CD14-positive monocyte (primary cell): ENCODE measurements at regions not wholly inside any gene's neighbourhood (a gene's known extent, or its start where the extent isn't known, plus 50 kb on each side); places are given as distances from the start of the nearest gene placed in this dataset.

Experiments used
- DNase-seq, 3 donors: peaks; one replicate each; pipeline ENCODE4 v3.0.0-alpha.2; 2011 to 2022
- H2AFZ ChIP-seq: 2 replicates; pipeline ENCODE4 v1.6.0; 2012; ENCODE audit warnings: mild to moderate bottlenecking, low read depth, low read length, inconsistent platforms; ENCODE audit not compliant: insufficient read depth, poor library complexity, severe bottlenecking
- H3K27ac ChIP-seq, 2 donors: 1 replicate in 1 of 2; 2 replicates in 1 of 2; pipeline ENCODE4 v1.5.1; 2012 to 2013; ENCODE audit warnings: low read length in 2 of 2, control low read depth in 1 of 2, inconsistent platforms in 1 of 2, low read depth in 1 of 2, mild to moderate bottlenecking in 1 of 2
- H3K27me3 ChIP-seq, 2 donors: one replicate each; pipeline versions ENCODE4 v1.6.0 to v1.6.1; 2011 to 2013; ENCODE audit warnings: low read length in 2 of 2; ENCODE audit not compliant: control insufficient read depth in 2 of 2, insufficient read depth in 2 of 2
- H3K36me3 ChIP-seq, 2 donors: replicated peaks in 1 of 2; 1 replicate in 1 of 2; 2 replicates in 1 of 2; pipeline versions ENCODE4 v1.5.1 to v1.6.1; 2012 to 2013; ENCODE audit warnings: low read length in 2 of 2, control low read depth in 1 of 2, inconsistent platforms in 1 of 2, mild to moderate bottlenecking in 1 of 2; ENCODE audit not compliant: insufficient read depth in 2 of 2, control insufficient read depth in 1 of 2
- H3K4me1 ChIP-seq, 2 donors: 1 replicate in 1 of 2; 2 replicates in 1 of 2; pipeline versions ENCODE4 v1.5.1 to v1.6.1; 2012 to 2013; ENCODE audit warnings: low read length in 2 of 2, control low read depth in 1 of 2, inconsistent platforms in 1 of 2, mild to moderate bottlenecking in 1 of 2, moderate library complexity in 1 of 2; ENCODE audit not compliant: insufficient read depth in 2 of 2, control insufficient read depth in 1 of 2
- H3K4me2 ChIP-seq: replicated peaks from 2 replicates; pipeline ENCODE3; 2012; ENCODE audit warnings: low read length, moderate library complexity, mild to moderate bottlenecking; ENCODE audit not compliant: poor library complexity, severe bottlenecking; ENCODE audit errors: extremely low read depth
- H3K4me3 ChIP-seq, 3 experiments: fragments of 200-600 bp in 1 of 3; sonication (generic) in 1 of 3; replicated peaks in 1 of 3; 1 replicate in 2 of 3; 2 replicates in 1 of 3; pipeline ENCODE4 v1.5.1; 2011 to 2013; ENCODE audit warnings: low read length in 3 of 3, mild to moderate bottlenecking in 3 of 3, control low read depth in 2 of 3, low read depth in 2 of 3, inconsistent platforms in 1 of 3, moderate library complexity in 1 of 3
- H3K79me2 ChIP-seq: 2 replicates; pipeline ENCODE4 v1.6.0; 2012; ENCODE audit warnings: mild to moderate bottlenecking, control low read depth, inconsistent platforms, low read length, moderate library complexity; ENCODE audit not compliant: insufficient read depth
- H3K9ac ChIP-seq: 2 replicates; pipeline ENCODE4 v1.6.0; 2017; ENCODE audit warnings: low read length, mild to moderate bottlenecking; ENCODE audit not compliant: insufficient read depth, poor library complexity, severe bottlenecking
- H3K9me3 ChIP-seq, 2 donors: replicated peaks in 1 of 2; 1 replicate in 1 of 2; 2 replicates in 1 of 2; pipeline versions ENCODE4 v1.5.1 to v1.6.1; 2012 to 2013; ENCODE audit warnings: low read length in 2 of 2, control low read depth in 1 of 2; ENCODE audit not compliant: control insufficient read depth in 1 of 2, insufficient read depth in 1 of 2
- H4K20me1 ChIP-seq: 2 replicates; pipeline ENCODE4 v1.6.0; 2012; ENCODE audit warnings: mild to moderate bottlenecking, low read length, control low read depth, moderate library complexity; ENCODE audit not compliant: insufficient read depth
- H3K27ac Mint-ChIP-seq, 7 donors: one replicate each; pipeline ENCODE4 v1.8.0; 2020; ENCODE audit warnings: mild to moderate bottlenecking in 7 of 7, mixed read lengths in 7 of 7, moderate library complexity in 6 of 7, inconsistent platforms in 2 of 7
- H3K27me3 Mint-ChIP-seq, 3 donors: one replicate each; pipeline ENCODE4 v1.8.0; 2021 to 2022; ENCODE audit warnings: low read depth in 3 of 3, mild to moderate bottlenecking in 3 of 3, mixed read lengths in 3 of 3, moderate library complexity in 3 of 3, inconsistent platforms in 1 of 3
- H3K36me3 Mint-ChIP-seq, 2 donors: one replicate each; pipeline ENCODE4 v1.8.0; 2020; ENCODE audit warnings: mixed read lengths in 2 of 2, inconsistent platforms in 1 of 2, mild to moderate bottlenecking in 1 of 2
- H3K4me1 Mint-ChIP-seq: one replicate; pipeline ENCODE4 v1.8.0; 2020; ENCODE audit warnings: mild to moderate bottlenecking, mixed read lengths
- H3K4me3 Mint-ChIP-seq, 2 donors: one replicate each; pipeline ENCODE4 v1.8.0; 2020; ENCODE audit warnings: mild to moderate bottlenecking in 2 of 2, mixed read lengths in 2 of 2, moderate library complexity in 1 of 2
- H3K9me3 Mint-ChIP-seq, 7 donors: one replicate each; pipeline ENCODE4 v1.8.0; 2020 to 2022; ENCODE audit warnings: mixed read lengths in 7 of 7, mild to moderate bottlenecking in 6 of 7, moderate library complexity in 6 of 7, inconsistent platforms in 2 of 7
- CTCF ChIP-seq: fragments of 200-600 bp; IDR thresholded peaks from one replicate; pipeline ENCODE4 v1.8.0; 2022; ENCODE audit warnings: antibody characterized with exemption, mild to moderate bottlenecking
- WGBS: methylation state at CpG from one replicate; pipeline ENCODE4 v1.1.5; 2013; ENCODE audit warnings: missing lambda C conversion rate; ENCODE audit not compliant: insufficient coverage; 5-methylcytosine and 5-hydroxymethylcytosine counted together
- intact Hi-C, 2 donors: fragments of 100-400 bp; cut with micrococcal nuclease; formaldehyde crosslinking; loops; one replicate each; pipeline versions ENCODE4 v1.15.0 to v1.15.1; 2023

GRCh38 chr9:129398101-129398960 is 220.3 kb upstream of the IER5L start:
- no peak overlapping the region for H3K4me3 Mint-ChIP-seq
- H3K27me3 Mint-ChIP-seq, result peaks cover 3 to 9% (median 5%) of the 10 kb centered on the region in 3 donors
- no peak overlapping the region for H3K27ac Mint-ChIP-seq

GRCh38 chr9:129397335-129397734 is 219.3 kb upstream of the IER5L start:
- Mint-ChIP-seq H3K4me1 (peaks cover 5% of the 10 kb centered on the region), H3K27me3 (peaks cover 1 to 5% (median 1%) of the 10 kb centered on the region in 3 donors), H3K4me3 (no peak overlapping the region), H3K36me3 (no peaks in the 10 kb centered on the region), H3K27ac (no peak overlapping the region), H3K9me3 (no peaks in the 10 kb centered on the region)
- H3K36me3 ChIP-seq, result no peaks in the 10 kb centered on the region
- intact Hi-C loops, result no loop called here
- H3K4me2 ChIP-seq, result no peak overlapping the region
- H3K9ac ChIP-seq, result no peak overlapping the region
- H3K27ac ChIP-seq, result no peak overlapping the region
- TF ChIP-seq CTCF, result no peak
- WGBS, result 97% methylated on average over 6 of the region's 6 CpGs
- peaks cover 0 to 2% of the 10 kb centered on the region in 2 donors for H3K27me3 ChIP-seq
- H3K4me3 ChIP-seq, result no peak overlapping the region
- no peaks in the 10 kb centered on the region for H3K79me2 ChIP-seq
- no peaks in the 10 kb centered on the region for H3K9me3 ChIP-seq
- no peak overlapping the region for H2AFZ ChIP-seq
- no peaks in the 10 kb centered on the region for H4K20me1 ChIP-seq
- DNase-seq, result no peak
- peaks cover 3 to 6% of the 10 kb centered on the region in 2 donors for H3K4me1 ChIP-seq

More at GRCh38 chr9:129398101-129398960, 220.3 kb upstream of the IER5L start:
- Histone ChIP-seq H3K4me2 (no peak overlapping the region), H3K4me1 (peaks cover 4 to 13% of the 10 kb centered on the region in 2 donors), H3K4me3 (no peak overlapping the region), H3K9ac (no peak overlapping the region), H3K9me3 (no peaks in the 10 kb centered on the region), H3K79me2 (no peaks in the 10 kb centered on the region), H3K27me3 (peaks cover 0 to 2% of the 10 kb centered on the region in 2 donors), H3K36me3 (no peaks in the 10 kb centered on the region), H2AFZ (no peak overlapping the region), H4K20me1 (no peaks in the 10 kb centered on the region), H3K27ac (no peak overlapping the region)
- Mint-ChIP-seq H3K36me3 (no peaks in the 10 kb centered on the region), H3K4me1 (peaks cover 8% of the 10 kb centered on the region), H3K9me3 (no peaks in the 10 kb centered on the region)
- WGBS, result 77% methylated on average over 18 of the region's 20 CpGs
- no peak for DNase-seq
- intact Hi-C loops, result no loop called here
- TF ChIP-seq CTCF, result no peak
